ENCODE measurements at regions not wholly inside any gene's neighbourhood (a gene's known extent, or its start where the extent isn't known, plus 50 kb on each side); places are given as distances from the start of the nearest gene placed in this dataset.

GRCh38 chr12:132388379-132389015 lies 59.1 kb upstream of the GALNT9 start:
- TF ChIP-seq POLR2A (IDR thresholded peaks at IDR 0.05) (no peak), EP300 (IDR thresholded peaks at IDR 0.05) (no peak), CTCF (IDR thresholded peaks at IDR 0.05) (no peak), POLR2AphosphoS5 (IDR thresholded peaks at IDR 0.05) (no peak)
- peaks cover 0 to 4% (median 0%) of the 10 kb centered on the region in 4 donors for H3K4me1 ChIP-seq
- intact Hi-C loops (cut with DNase I): no loop called here
- no peak overlapping the region for H3K27ac ChIP-seq
- H3K36me3 ChIP-seq: no peaks in the 10 kb centered on the region
- H3K4me3 ChIP-seq: no peak overlapping the region
- WGBS, 2 donors: 69 to 81% methylated on average over 13 of the region's 13 CpGs
- no peaks in the 10 kb centered on the region for H3K9me3 ChIP-seq
- peaks cover 5 to 76% (median 35%) of the 10 kb centered on the region in 3 donors for H3K27me3 ChIP-seq
- peak; percentile 44 for DNase-seq

GRCh38 chr12:132386926-132387497 lies 57.6 kb upstream of the GALNT9 start:
- peaks cover 5 to 72% (median 31%) of the 10 kb centered on the region in 3 donors for H3K27me3 ChIP-seq
- H3K4me3 ChIP-seq: no peak overlapping the region
- H3K36me3 ChIP-seq: no peaks in the 10 kb centered on the region
- DNase-seq: peak; percentile 50
- intact Hi-C loops (cut with DNase I): no loop called here
- no peak for TF ChIP-seq POLR2AphosphoS5 (IDR thresholded peaks at IDR 0.05)
- whole genome bisulfite sequencing, 2 donors: 70 to 75% methylated on average over 30 of the region's 30 CpGs
- H3K9me3 ChIP-seq: no peaks in the 10 kb centered on the region
- H3K4me1 ChIP-seq: peaks cover 0 to 4% (median 0%) of the 10 kb centered on the region in 4 donors
- no peak overlapping the region for H3K27ac ChIP-seq

- peaks cover 0 to 4% (median 0%) of the 10 kb centered on the region in 4 donors for H3K4me1 ChIP-seq
- intact Hi-C loops (cut with DNase I): no loop called here
- no peak overlapping the region for H3K27ac ChIP-seq
- TF ChIP-seq POLR2AphosphoS5 (IDR thresholded peaks at IDR 0.05): no peak
- no peak for TF ChIP-seq EP300 (IDR thresholded peaks at IDR 0.05)
- TF ChIP-seq CTCF (IDR thresholded peaks at IDR 0.05): no peak
- TF ChIP-seq POLR2A (IDR thresholded peaks at IDR 0.05): no peak
- H3K27me3 ChIP-seq: peaks cover 5 to 74% (median 36%) of the 10 kb centered on the region in 3 donors
- DNase-seq: peak; percentile 47
- 56 to 77% methylated on average over 36 of the region's 36 CpGs for WGBS, 2 donors
- no peaks in the 10 kb centered on the region for H3K9me3 ChIP-seq
- H3K36me3 ChIP-seq: no peaks in the 10 kb centered on the region
- H3K4me3 ChIP-seq: no peak overlapping the region
These were observed 56.7 kb upstream of the GALNT9 start for GRCh38 chr12:132385923-132386751.

- intact Hi-C loops (cut with DNase I): no loop called here
- TF ChIP-seq POLR2AphosphoS5 (IDR thresholded peaks at IDR 0.05): no peak
- no peak for TF ChIP-seq EP300 (IDR thresholded peaks at IDR 0.05)
- no peak for TF ChIP-seq CTCF (IDR thresholded peaks at IDR 0.05)
- TF ChIP-seq POLR2A (IDR thresholded peaks at IDR 0.05): no peak
- 26 to 44% methylated on average over 25 of the region's 25 CpGs for WGBS, 2 donors
- Histone ChIP-seq H3K27me3 (peaks cover 5 to 79% (median 38%) of the 10 kb centered on the region in 3 donors), H3K36me3 (no peaks in the 10 kb centered on the region), H3K9me3 (no peaks in the 10 kb centered on the region), H3K27ac (no peak overlapping the region), H3K4me3 (no peak overlapping the region), H3K4me1 (peaks cover 0 to 4% (median 0%) of the 10 kb centered on the region in 4 donors)
- no peak for DNase-seq
These were observed 55.8 kb upstream of the GALNT9 start for GRCh38 chr12:132384916-132385774.
